HG02973 (cell line): ENCODE measurements at regions not wholly inside any gene's neighbourhood (a gene's known extent, or its start where the extent isn't known, plus 50 kb on each side); places are given as distances from the start of the nearest gene placed in this dataset.
A peak's percentile ranks its signal among the peaks of the same experiment; 100 is the strongest.

Source experiments
- ATAC-seq: cut with Tn5 transposase; IDR thresholded peaks from one replicate; pipeline ENCODE4 v1.9.1; 2021; ENCODE audit warnings: moderate library complexity; ENCODE audit not compliant: unreplicated experiment

GRCh38 chr3:153596401-153596800 lies 434.4 kb downstream of the RAP2B start:
- no peak for ATAC-seq

GRCh38 chr3:153599685-153600084 lies 437.7 kb downstream of the RAP2B start:
- ATAC-seq, result no peak

GRCh38 chr3:153600896-153601295 lies 438.9 kb downstream of the RAP2B start:
- no peak for ATAC-seq

- no peak for ATAC-seq
Observed at GRCh38 chr3:153601374-153601853, 439.4 kb downstream of the RAP2B start.

DNA sequence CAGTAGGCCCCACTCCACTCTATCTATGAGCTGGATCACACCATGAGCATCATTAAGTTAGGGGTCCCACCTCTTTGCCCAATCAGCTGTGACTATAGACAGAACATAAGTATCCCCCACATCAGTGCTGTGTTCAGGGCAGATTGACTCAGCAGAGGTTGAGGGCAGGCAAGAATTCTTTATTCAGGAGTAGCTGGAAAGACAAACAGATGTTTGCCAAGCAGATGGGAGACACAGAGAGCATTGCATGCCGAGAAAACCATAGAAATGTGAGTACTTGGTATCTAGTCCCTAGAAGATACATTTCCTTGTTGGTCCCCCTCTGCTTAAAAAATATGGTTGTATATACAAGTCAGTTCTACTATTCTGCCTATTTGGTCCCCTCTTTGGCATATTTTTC lies 440.8 kb downstream of the RAP2B start:
- no peak for ATAC-seq

DNA sequence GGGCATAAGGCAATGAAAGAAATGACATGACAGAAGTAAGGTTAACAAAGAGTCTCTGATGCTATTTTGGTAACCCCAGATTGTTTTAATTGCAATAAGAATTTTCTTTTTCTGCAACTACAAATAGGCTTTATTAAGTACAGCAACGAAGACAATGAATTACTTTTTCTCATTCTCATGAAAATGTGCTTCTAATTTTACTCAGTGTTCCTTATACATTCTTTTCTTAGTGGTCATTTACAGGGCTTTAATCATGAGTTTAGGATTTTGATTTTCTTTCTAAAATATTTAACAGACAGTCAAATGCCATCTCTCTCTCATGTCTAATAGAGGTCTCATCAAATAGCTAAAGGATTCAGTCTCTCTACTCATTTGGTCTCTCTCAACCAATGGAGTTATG lies 452.1 kb downstream of the RAP2B start:
- ATAC-seq, result no peak

GRCh38 chr3:153614563-153614962 lies 452.5 kb downstream of the RAP2B start:
- ATAC-seq, result no peak

GRCh38 chr3:153615863-153616262 lies 453.8 kb downstream of the RAP2B start:
- ATAC-seq, result no peak

DNA sequence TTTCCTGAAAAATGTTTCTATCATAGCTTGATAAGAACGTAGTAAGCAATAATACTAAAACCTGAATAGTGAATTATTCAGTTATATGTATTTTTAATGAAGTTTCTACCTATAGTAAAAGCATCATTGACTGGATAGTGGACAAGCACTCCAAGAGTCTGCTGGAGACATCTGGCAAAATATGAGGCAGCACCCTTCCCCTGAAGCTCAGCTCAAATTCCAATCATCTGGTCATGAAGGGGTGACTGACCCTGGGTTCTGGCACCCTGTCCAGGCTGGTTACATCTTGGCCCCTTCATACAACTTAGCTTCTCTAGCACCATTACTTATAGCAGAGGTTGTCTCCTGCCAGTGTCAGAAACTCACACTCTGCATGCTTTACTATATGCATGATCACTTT lies 455.4 kb downstream of the RAP2B start:
- no peak for ATAC-seq

DNA sequence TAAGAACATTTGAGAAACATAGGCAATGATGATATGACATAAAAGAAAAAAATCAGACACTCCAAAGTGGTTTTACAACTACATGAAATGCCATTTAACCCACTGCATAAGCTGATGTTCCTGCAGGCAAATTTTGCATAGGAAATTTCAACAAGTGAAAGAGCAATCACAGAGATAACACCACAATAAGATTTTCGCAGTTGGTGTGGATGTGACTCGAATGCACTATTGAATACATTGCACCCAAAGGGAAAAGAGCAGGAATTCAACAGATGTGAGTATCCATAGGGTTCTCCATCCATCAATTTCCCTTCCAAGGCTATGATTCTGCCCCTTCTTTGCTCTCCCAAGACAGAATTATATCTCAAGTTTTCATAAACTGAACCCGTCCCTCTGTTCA lies 456.1 kb downstream of the RAP2B start:
- no peak for ATAC-seq

DNA sequence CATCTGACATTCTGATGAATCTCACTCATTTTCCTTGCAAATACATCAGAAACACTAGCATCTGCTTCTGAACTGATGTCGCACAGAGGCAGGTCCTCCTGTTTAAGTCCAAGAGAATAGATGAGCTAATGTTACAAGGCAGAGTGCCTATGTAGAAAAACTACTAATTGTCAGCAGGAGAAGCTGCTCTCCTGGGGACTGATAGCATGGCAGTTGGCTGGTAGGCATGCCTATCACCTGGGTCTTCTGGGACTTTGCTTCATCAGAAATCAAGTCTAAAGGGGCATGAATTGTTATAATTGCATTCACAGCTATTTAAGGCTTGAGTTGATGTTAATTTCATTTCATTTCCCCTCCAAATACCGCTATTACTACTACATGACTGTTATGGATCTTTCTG lies 457.2 kb downstream of the RAP2B start:
- no peak for ATAC-seq

DNA sequence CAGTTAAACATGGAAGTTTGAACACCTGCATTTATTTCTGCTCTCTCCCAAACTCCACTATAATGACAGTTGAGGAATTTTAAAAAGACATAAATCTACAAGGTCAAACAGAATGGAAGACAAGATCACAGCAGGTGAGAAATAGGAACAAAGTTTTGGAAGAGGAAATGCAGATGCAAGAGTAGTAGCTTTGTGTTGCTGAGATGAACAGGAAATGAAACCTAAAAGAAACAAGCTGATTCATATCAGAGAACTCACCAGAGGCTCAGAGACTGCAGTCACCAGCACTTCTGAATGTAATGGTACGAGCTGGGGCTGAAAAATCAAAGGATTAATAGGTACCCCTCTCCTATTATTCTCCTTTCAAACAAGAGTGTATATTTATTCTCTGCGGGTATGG lies 459.9 kb downstream of the RAP2B start:
- peak; percentile 98 for ATAC-seq

DNA sequence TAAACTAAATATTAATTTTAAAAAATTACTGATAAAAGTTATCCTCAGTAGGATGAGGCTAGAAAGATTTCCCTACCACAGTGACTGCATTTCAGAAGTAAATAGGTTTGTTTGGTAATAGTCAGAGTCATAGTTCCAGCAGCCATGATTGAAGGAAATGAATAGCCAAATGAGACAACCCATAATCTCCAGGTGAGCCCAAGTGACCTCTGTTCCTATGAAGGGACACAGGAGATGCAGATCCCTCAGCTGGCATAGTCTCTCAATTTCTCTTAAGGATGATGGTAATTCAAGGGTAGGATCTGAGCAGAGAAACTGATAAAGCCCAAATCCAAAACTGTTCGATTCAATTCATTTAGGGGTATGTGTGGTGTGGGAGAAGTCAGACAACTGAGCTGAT lies 461.8 kb downstream of the RAP2B start:
- no peak for ATAC-seq

- ATAC-seq, result no peak
Observed at GRCh38 chr3:153624310-153625030, 462.4 kb downstream of the RAP2B start.

DNA sequence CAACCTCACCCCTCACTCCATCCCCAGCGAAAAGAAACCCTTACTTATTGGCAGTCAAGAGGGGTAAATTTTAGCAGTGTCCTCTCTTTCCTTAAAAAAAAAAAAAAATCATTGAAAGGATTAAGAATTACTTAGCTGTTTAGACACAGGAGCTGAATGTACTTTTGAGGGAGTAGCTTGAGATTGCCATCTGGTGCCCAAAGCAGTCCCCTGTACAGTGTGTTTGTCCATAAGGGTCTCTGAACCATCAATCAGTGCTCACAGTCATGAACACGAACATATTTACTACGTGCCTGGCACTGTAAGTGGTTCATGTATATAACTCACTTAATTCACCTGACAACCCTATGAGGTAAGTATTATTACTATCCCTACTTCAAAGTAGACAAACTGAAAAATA lies 463.5 kb downstream of the RAP2B start:
- no peak for ATAC-seq

- ATAC-seq, result no peak
Observed at GRCh38 chr3:153626158-153626557, 464.1 kb downstream of the RAP2B start.

DNA sequence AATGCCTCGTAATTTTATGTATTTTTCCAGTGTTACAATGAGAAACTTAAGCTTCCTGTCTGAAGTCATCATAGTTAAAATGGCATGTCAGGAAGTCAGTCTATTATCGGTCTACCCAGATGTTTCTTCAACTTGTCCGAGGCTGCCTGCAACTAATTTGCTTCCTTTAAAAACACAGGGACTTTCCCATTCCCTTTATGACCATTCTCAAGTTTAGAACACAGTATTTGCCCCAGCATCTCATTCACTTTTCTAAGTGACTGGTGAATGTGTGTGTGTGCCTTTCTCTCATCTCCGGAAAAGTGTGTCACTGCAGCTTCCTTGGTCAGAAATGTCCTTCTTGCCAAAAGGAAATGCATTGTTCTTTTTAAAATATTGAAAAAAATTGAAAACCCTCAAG lies 466.6 kb downstream of the RAP2B start:
- no peak for ATAC-seq

GRCh38 chr3:153629148-153629547 lies 467.1 kb downstream of the RAP2B start:
- no peak for ATAC-seq

DNA sequence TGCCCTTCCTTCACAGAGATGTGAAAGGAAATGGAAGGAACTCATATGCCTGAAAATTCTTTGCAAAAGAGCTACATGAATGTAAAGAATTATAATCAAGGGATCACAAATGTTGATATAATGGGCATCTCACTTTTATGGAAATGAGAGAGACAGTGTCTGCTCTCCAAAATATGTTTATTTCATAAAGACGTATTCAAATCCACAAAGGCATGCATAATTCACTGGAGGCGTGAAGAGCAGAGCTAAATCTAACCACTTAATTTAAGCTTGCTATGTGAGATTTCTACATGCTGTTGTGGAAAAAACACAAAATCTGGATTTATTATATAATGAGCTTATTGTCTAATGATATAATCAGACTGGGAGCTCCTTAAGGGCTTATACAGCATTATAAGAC lies 469.1 kb downstream of the RAP2B start:
- no peak for ATAC-seq

GRCh38 chr3:153631664-153632063 lies 469.6 kb downstream of the RAP2B start:
- ATAC-seq, result no peak

GRCh38 chr3:153633407-153633806 lies 471.4 kb downstream of the RAP2B start:
- no peak for ATAC-seq

- no peak for ATAC-seq
Observed at GRCh38 chr3:153634683-153635082, 472.7 kb downstream of the RAP2B start.

DNA sequence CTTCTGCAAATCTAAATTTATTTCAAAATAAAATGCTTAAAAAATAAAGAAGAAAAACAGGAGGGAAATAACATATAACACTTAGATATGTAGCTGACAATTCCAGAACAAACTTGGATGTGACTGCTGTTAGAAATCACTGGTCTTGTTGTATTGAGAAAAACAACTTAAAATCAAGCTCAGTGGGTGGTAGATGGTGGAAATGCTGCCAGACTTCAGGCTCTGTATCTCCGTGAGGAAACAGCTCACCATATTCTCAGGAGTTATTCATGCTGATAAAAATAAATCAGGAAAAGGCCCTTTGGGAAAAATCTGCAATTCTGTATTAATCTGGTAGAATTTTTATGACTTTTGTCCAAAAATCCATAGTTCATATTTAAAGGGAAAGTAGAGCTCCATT lies 477.6 kb downstream of the RAP2B start:
- no peak for ATAC-seq
